ENCODE measurements at regions not wholly inside any gene's neighbourhood (a gene's known extent, or its start where the extent isn't known, plus 50 kb on each side); places are given as distances from the start of the nearest gene placed in this dataset.

DNA sequence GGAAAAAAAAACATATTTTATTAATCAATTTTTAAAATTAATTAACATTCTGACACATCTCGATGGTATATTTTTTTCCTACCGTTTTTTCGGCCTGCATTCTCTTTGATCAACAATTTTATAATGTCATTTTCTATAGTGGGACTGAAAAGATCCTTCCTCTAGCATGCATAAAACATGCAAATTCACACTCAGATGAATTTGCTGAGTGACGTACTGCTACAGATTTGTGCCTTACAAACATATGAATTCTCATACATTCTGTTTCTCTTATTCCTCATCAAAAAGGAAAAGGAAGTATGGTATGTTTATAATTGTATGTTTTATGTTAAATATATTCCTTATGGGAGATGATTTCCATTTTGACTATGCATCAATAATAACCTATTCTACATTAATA, 458.2 kb downstream of the TSHZ3 start:
- TF ChIP-seq, protein P1, sequence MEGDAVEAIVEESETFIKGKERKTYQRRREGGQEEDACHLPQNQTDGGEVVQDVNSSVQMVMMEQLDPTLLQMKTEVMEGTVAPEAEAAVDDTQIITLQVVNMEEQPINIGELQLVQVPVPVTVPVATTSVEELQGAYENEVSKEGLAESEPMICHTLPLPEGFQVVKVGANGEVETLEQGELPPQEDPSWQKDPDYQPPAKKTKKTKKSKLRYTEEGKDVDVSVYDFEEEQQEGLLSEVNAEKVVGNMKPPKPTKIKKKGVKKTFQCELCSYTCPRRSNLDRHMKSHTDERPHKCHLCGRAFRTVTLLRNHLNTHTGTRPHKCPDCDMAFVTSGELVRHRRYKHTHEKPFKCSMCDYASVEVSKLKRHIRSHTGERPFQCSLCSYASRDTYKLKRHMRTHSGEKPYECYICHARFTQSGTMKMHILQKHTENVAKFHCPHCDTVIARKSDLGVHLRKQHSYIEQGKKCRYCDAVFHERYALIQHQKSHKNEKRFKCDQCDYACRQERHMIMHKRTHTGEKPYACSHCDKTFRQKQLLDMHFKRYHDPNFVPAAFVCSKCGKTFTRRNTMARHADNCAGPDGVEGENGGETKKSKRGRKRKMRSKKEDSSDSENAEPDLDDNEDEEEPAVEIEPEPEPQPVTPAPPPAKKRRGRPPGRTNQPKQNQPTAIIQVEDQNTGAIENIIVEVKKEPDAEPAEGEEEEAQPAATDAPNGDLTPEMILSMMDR (IDR thresholded peaks at IDR 0.05) = no peak
- TF ChIP-seq POLR2A (IDR thresholded peaks at IDR 0.05) = no peak

Data from adrenal gland (tissue), 5 donors.